ENCODE measurements at regions not wholly inside any gene's neighbourhood (a gene's known extent, or its start where the extent isn't known, plus 50 kb on each side); places are given as distances from the start of the nearest gene placed in this dataset.

- TF ChIP-seq CTCF (conservative IDR thresholded peaks at IDR 0.05) (no peak), ZFX (IDR thresholded peaks at IDR 0.05) (no peak)
Measured at GRCh38 chr2:185607945-185608344, 130.7 kb upstream of the FSIP2 start.

Data from C4-2B (cell line).